Fibroblast of skin of back (primary cell): ENCODE measurements at regions not wholly inside any gene's neighbourhood (a gene's known extent, or its start where the extent isn't known, plus 50 kb on each side); places are given as distances from the start of the nearest gene placed in this dataset.

Source experiments
- DNase-seq: peaks from one replicate; pipeline ENCODE4 v3.0.0-alpha.2; 2013

- DNase-seq = no peak
Measured at GRCh38 chr1:37085393-37085792, 51.1 kb upstream of the GRIK3 start.

DNA sequence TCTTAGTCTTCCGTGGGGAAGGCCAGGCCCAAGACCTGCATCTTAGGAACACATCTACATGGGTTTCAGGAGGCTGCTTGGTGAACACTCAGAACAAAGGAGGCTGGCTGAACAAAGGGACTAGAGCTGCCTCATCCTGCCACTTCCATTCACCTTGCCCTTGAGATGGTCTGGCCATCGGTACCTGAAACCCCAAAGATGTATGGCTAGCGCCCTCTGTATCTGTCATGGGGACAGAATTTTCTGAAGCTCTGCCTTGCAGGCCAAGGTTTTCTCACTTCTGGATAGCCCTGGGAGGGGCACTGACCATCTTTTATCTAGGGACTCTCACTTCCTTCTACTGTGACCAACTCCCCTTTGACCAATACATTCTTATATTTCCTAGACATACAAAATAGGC lies 55.4 kb upstream of the GRIK3 start:
- no peak for DNase-seq

- DNase-seq = no peak
Measured at GRCh38 chr1:37090671-37091070, 56.4 kb upstream of the GRIK3 start.

- DNase-seq = no peak
Measured at GRCh38 chr1:37092937-37093336, 58.6 kb upstream of the GRIK3 start.

- DNase-seq = no peak
Measured at GRCh38 chr1:37094302-37094701, 60.0 kb upstream of the GRIK3 start.

DNA sequence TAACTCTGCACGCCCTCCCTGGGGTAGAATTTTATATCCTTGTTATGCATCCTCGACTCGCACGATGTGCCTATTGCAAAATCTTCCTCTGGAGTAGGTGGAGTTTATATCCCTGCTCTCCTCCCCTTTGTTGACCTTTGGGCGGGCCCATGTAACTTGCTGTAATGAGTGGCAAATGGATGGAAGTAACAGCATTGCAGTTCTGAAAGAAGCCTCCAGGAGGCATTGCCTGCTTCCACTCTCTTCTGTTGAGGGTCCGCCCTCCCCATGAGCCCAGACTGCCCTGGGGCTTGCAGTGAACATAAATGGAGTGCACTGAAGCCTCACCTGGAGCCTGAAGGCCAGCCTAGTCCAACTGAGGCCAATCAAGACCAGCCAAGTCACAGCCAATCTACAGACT lies 62.2 kb upstream of the GRIK3 start:
- DNase-seq = no peak

- DNase-seq = no peak
Measured at GRCh38 chr1:37097731-37098130, 63.4 kb upstream of the GRIK3 start.

GRCh38 chr1:37098237-37098636 lies 63.9 kb upstream of the GRIK3 start:
- no peak for DNase-seq

GRCh38 chr1:37100310-37100709 lies 66.0 kb upstream of the GRIK3 start:
- no peak for DNase-seq

- DNase-seq = no peak
Measured at GRCh38 chr1:37102656-37103382, 68.5 kb upstream of the GRIK3 start.

- DNase-seq = no peak
Measured at GRCh38 chr1:37105911-37106310, 71.6 kb upstream of the GRIK3 start.

- DNase-seq = no peak
Measured at GRCh38 chr1:37107153-37107907, 73.0 kb upstream of the GRIK3 start.

GRCh38 chr1:37108596-37109188 lies 74.4 kb upstream of the GRIK3 start:
- DNase-seq = no peak

DNA sequence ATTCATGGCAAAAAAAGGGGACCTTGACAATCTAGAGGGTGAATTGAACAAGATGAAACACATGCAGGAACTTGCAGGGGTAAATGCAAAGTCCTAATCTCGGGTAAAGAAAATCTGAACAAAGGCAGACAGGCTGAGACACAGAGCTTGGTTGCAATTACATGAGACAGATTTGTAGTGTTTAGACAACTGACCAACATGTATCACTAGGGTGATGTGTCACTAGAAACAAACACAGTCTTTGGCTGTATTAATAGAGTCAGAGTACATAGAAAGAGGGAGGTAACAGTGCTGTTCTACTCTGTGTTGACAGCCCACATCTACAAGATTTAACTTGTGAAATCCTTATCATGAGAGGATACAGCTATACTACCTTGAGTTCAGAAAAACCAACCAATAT lies 78.1 kb upstream of the GRIK3 start:
- DNase-seq = no peak

DNA sequence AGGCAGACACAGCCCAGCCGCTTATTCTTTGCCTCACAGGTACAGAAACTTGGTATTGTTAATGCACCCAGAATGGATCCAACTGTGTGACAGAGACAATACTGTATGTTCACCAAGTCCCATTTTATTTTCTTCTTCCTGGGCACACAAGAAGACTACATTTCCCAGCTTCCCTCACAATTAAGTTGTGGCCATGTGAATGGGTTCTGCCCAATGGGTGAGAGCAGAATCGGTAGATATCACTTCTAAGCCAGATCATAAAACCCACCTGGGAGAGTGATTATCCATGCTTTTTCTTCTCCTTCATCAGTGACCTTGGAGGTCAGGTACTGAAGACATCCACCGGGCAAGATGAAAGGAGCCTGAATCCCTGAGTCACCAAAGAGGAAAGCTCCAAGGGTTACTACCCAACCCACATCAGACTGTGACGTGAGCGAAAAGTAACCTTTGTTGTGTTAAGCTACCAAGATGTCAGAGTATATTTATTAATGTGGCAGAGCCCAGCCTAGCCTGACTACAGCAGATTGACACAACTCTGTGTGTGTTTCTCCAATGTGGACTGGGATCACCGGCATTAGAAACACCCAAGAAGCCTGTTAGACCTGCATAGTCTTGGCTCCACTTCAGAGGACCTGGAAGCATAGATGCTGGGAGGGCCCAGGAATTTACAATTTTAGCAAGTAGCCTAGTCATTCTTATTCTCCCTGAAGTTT lies 79.1 kb upstream of the GRIK3 start:
- DNase-seq = no peak

GRCh38 chr1:37118790-37119189 lies 84.5 kb upstream of the GRIK3 start:
- DNase-seq = no peak

- DNase-seq = no peak
Measured at GRCh38 chr1:37120279-37120678, 86.0 kb upstream of the GRIK3 start.

DNA sequence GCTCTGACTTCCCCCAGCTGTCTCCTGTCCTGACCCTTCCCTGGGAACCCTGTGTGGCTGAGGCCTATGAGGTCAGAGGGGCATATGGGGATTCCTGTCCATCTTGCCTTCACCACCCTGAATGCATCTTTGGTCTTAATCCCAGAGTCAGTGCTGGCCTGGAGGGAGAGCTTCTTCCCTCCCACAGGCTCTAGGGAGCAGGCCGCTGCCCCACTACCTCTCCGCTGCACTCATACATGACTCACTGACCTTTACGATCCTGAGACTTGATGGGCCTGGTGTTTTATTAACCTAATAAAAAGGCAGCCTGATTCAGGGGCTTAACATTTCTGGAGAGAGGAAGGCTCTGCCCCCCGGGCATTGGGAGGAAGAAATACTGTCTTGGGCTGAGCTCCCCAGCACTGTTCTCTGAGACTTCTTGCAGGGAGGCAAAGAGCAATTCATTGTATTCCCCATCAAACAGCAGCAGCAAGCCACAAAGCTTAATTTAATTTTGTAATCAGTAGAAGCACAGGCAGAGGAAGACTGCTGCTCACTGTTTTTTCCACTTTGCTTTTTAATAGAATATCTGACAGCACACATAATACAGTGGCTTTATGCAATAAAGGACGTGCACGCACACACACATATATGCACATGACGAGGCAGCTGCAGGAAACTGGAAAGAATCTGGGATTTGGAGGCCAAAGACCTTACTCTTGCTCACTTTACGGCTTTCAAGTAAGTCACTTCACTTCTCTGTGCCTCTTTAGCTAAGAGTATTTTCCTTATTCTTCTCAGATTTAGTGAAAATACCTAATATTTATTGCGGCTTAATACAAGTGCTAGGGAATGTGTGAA lies 89.2 kb upstream of the GRIK3 start:
- no peak for DNase-seq

DNA sequence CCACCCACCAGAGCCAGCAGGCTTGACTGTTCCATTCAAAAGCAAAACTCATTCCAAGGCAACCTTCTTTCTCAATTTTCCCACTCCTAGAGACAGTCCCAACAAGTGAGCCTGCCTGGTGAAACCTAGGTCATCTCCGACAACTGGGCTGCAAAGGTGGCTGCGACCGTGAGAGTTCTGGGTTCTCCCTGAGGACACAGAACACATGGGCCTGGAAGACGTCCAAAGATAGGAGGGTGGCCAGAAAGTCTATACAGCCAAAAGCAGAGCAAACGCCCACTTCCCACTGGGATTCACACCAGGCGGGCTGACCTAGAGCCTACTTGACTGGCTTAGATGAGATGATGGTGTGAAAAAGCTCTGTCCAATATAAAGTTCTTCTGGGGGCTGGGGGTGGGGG lies 90.2 kb upstream of the GRIK3 start:
- DNase-seq = no peak

- no peak for DNase-seq
Measured at GRCh38 chr1:37125295-37125694, 91.0 kb upstream of the GRIK3 start.

DNA sequence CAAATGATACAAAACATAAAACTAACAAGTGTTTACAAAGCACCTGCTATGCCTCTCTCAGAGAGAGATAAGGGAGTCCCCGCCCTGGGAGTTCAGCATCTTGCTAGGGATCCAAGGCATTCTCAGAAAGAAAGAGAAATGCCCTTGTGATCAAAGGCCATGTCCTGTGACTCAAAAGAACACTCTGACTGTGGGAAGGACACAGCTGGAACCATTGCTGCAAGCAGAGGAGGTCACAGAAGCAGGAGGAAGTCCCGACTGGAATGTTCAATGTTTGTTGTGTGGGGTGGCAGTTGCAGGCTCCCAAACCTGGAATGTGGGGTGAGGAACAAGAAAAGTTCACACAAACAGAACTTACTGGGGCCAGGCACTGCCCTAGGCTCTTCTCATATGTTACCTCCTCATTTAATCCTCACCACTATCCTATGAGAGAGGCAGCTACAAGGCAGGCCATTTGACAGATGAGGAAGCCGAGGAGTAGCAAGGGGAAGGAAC lies 93.0 kb upstream of the GRIK3 start:
- DNase-seq = no peak

DNA sequence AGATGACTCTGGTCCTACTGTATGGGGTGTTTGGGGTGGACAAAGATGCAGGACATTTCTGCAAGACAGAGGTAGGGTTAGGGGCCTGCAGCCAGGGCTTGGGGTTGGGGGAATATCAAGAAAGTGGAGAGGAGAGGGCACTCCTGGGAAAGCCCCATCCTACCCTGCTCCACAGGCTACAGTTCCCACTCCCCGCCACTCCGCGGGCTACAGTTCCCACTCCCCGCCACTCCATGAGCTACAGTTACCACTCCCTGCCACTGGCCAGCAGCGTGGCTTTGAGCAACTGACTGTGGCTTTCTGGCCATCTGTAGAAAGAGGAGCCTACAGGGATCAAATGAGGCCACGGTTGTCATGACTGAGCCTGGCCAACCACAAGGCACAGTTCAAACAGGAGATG lies 93.8 kb upstream of the GRIK3 start:
- no peak for DNase-seq
